ENCODE measurements at regions not wholly inside any gene's neighbourhood (a gene's known extent, or its start where the extent isn't known, plus 50 kb on each side); places are given as distances from the start of the nearest gene placed in this dataset.

GRCh38 chr5:124309241-124309980 lies 437.0 kb downstream of the ZNF608 start:
- TF ChIP-seq CTCF (IDR thresholded peaks at IDR 0.05) (no peak), POLR2A (IDR thresholded peaks at IDR 0.05) (no peak)
